ENCODE measurements at regions not wholly inside any gene's neighbourhood (a gene's known extent, or its start where the extent isn't known, plus 50 kb on each side); places are given as distances from the start of the nearest gene placed in this dataset.

GRCh38 chr13:47858042-47859025 lies 142.7 kb downstream of the SUCLA2 start:
- no peaks in the 10 kb centered on the region for H3K9me3 ChIP-seq (ENCODE audit: low read depth)
- WGBS (ENCODE audit: low lambda C conversion rate, missing lambda C conversion rate): 61% methylated on average over 9 of the region's 9 CpGs
- H3K4me2 ChIP-seq: no peak overlapping the region
- no peak overlapping the region for H3K27ac ChIP-seq
- no peaks in the 10 kb centered on the region for H3K27me3 ChIP-seq
- no peak overlapping the region for H2AFZ ChIP-seq
- TF ChIP-seq EZH2phosphoT487 (IDR thresholded peaks at IDR 0.05; ENCODE audit: low read depth, severe bottlenecking, unreplicated experiment): no peak
- TF ChIP-seq EZH2 (IDR thresholded peaks at IDR 0.05; ENCODE audit: borderline replicate concordance): no peak
- TF ChIP-seq, protein P1, sequence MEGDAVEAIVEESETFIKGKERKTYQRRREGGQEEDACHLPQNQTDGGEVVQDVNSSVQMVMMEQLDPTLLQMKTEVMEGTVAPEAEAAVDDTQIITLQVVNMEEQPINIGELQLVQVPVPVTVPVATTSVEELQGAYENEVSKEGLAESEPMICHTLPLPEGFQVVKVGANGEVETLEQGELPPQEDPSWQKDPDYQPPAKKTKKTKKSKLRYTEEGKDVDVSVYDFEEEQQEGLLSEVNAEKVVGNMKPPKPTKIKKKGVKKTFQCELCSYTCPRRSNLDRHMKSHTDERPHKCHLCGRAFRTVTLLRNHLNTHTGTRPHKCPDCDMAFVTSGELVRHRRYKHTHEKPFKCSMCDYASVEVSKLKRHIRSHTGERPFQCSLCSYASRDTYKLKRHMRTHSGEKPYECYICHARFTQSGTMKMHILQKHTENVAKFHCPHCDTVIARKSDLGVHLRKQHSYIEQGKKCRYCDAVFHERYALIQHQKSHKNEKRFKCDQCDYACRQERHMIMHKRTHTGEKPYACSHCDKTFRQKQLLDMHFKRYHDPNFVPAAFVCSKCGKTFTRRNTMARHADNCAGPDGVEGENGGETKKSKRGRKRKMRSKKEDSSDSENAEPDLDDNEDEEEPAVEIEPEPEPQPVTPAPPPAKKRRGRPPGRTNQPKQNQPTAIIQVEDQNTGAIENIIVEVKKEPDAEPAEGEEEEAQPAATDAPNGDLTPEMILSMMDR (IDR thresholded peaks at IDR 0.05; ENCODE audit: poor library complexity): no peak
- no peaks in the 10 kb centered on the region for H4K20me1 ChIP-seq (ENCODE audit: insufficient read depth, poor library complexity, severe bottlenecking)
- DNase-seq (ENCODE audit: low spot score): peak; percentile 13
- H3K79me2 ChIP-seq: no peaks in the 10 kb centered on the region
- no peak overlapping the region for H3K4me3 ChIP-seq
- no peaks in the 10 kb centered on the region for H3K9me2 ChIP-seq (replicated peaks; ENCODE audit: insufficient read depth)
- H3K36me3 ChIP-seq (replicated peaks; ENCODE audit: insufficient read depth, low read depth): no peaks in the 10 kb centered on the region
- H3K4me1 ChIP-seq (ENCODE audit: insufficient read depth): no peaks in the 10 kb centered on the region

DNA sequence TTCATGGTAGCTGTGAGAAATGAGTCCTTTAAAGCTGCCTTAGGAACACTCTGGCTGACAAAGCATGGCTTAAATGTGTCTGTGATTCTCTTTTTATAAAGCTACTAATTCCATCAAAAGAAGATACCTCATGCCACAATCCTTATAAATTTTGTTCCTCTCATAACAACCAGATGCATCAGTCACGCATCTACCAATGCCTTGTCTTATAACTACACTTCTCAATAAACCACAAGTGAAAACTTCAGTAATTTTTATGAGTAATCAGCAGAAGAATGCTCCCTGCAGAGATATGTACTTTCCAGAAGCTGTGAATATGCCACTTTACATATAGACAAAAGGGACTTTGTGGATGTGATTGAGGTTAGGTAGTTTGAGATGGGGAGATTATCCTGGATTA lies 147.8 kb downstream of the SUCLA2 start:
- Histone ChIP-seq H3K4me1 (ENCODE audit: insufficient read depth) (no peaks in the 10 kb centered on the region), H4K20me1 (ENCODE audit: insufficient read depth, poor library complexity, severe bottlenecking) (no peaks in the 10 kb centered on the region), H3K9me3 (ENCODE audit: low read depth) (no peaks in the 10 kb centered on the region), H3K27ac (no peak overlapping the region), H3K4me2 (no peak overlapping the region), H3K27me3 (no peaks in the 10 kb centered on the region), H2AFZ (no peak overlapping the region), H3K9me2 (replicated peaks; ENCODE audit: insufficient read depth) (no peaks in the 10 kb centered on the region), H3K4me3 (no peak overlapping the region), H3K79me2 (no peaks in the 10 kb centered on the region), H3K36me3 (replicated peaks; ENCODE audit: insufficient read depth, low read depth) (no peaks in the 10 kb centered on the region)
- TF ChIP-seq EZH2phosphoT487 (IDR thresholded peaks at IDR 0.05; ENCODE audit: low read depth, severe bottlenecking, unreplicated experiment) (no peak), EZH2 (IDR thresholded peaks at IDR 0.05; ENCODE audit: borderline replicate concordance) (no peak)
- TF ChIP-seq, protein P1 (IDR thresholded peaks at IDR 0.05; ENCODE audit: poor library complexity): no peak
- no peak for DNase-seq (ENCODE audit: low spot score)
- 93% methylated on average over 1 of the region's 1 CpG for WGBS (ENCODE audit: low lambda C conversion rate, missing lambda C conversion rate)

DNA sequence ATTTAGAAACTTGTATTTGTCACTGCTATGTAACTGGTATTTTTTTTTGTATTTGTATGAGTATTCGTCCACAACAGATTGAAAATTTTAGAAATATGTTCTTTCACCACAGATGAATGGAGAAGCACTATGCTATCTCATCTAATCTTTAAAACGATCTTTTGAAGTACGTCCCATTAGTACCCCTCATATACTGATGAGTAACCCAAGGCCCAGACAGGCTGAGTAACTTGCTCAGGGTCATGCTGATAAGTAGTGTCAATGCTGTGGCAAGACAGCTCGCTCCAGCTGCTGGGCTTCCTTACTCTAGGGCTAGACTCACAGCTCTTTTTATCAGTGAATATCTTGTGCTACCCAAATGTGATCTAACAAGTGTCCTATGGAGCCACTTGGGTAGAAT lies 154.2 kb downstream of the SUCLA2 start:
- H3K4me1 ChIP-seq (ENCODE audit: insufficient read depth): no peaks in the 10 kb centered on the region
- no peaks in the 10 kb centered on the region for H4K20me1 ChIP-seq (ENCODE audit: insufficient read depth, poor library complexity, severe bottlenecking)
- no peak overlapping the region for H3K27ac ChIP-seq
- H2AFZ ChIP-seq: no peak overlapping the region
- no peaks in the 10 kb centered on the region for H3K27me3 ChIP-seq
- no peaks in the 10 kb centered on the region for H3K9me2 ChIP-seq (replicated peaks; ENCODE audit: insufficient read depth)
- no peaks in the 10 kb centered on the region for H3K79me2 ChIP-seq
- H3K4me2 ChIP-seq: no peak overlapping the region
- no peak for DNase-seq (ENCODE audit: low spot score)
- H3K36me3 ChIP-seq (replicated peaks; ENCODE audit: insufficient read depth, low read depth): no peaks in the 10 kb centered on the region
- TF ChIP-seq EZH2phosphoT487 (IDR thresholded peaks at IDR 0.05; ENCODE audit: low read depth, severe bottlenecking, unreplicated experiment) (no peak), EZH2 (IDR thresholded peaks at IDR 0.05; ENCODE audit: borderline replicate concordance) (no peak)
- TF ChIP-seq, protein P1 (IDR thresholded peaks at IDR 0.05; ENCODE audit: poor library complexity): no peak
- H3K4me3 ChIP-seq: no peak overlapping the region
- WGBS (ENCODE audit: low lambda C conversion rate, missing lambda C conversion rate): 54% methylated on average over 4 of the region's 4 CpGs
- H3K9me3 ChIP-seq (ENCODE audit: low read depth): no peaks in the 10 kb centered on the region

Data from hepatocyte (in vitro differentiated cells).